Esophagus muscularis mucosa (tissue), 4 donors: ENCODE measurements at regions not wholly inside any gene's neighbourhood (a gene's known extent, or its start where the extent isn't known, plus 50 kb on each side); places are given as distances from the start of the nearest gene placed in this dataset.

ENCODE experiments used
- CTCF ChIP-seq, 3 experiments: fragments of 200-600 bp in 2 of 3; fragments of 450-650 bp in 1 of 3; sonication (generic) in 2 of 3; IDR thresholded peaks; one replicate each; pipeline ENCODE4 v1.5.1; 2017 to 2019; ENCODE audit warnings: antibody characterized with exemption in 3 of 3, mild to moderate bottlenecking in 2 of 3, moderate library complexity in 1 of 3
- EP300 ChIP-seq: sonication (generic); formaldehyde crosslinking; IDR thresholded peaks from one replicate; pipeline ENCODE4 v1.6.1; 2017; ENCODE audit warnings: antibody characterized with exemption
- POLR2A ChIP-seq: fragments of 450-650 bp; IDR thresholded peaks from one replicate; pipeline ENCODE4 v1.6.1; 2017; ENCODE audit warnings: antibody characterized with exemption, moderate library complexity, mild to moderate bottlenecking, low read depth

GRCh38 chr12:39138268-39138667 lies 232.9 kb upstream of the CPNE8 start:
- TF ChIP-seq POLR2A (no peak), CTCF (IDR thresholded peaks at IDR 0.05) (no peak), EP300 (no peak)
